Peyer's patch (tissue), 4 donors: ENCODE measurements at regions not wholly inside any gene's neighbourhood (a gene's known extent, or its start where the extent isn't known, plus 50 kb on each side); places are given as distances from the start of the nearest gene placed in this dataset.

Source experiments
- CTCF ChIP-seq, 6 experiments: fragments of 450-650 bp in 4 of 6; fragments of 200-600 bp in 2 of 6; sonication (generic) in 1 of 6; IDR thresholded peaks; one replicate each; pipeline ENCODE4 v1.5.1; 2017 to 2019; ENCODE audit warnings: antibody characterized with exemption in 6 of 6, mild to moderate bottlenecking in 3 of 6, moderate library complexity in 1 of 6
- POLR2A ChIP-seq, 2 donors: fragments of 450-650 bp; IDR thresholded peaks; one replicate each; pipeline ENCODE4 v1.5.1; 2017; ENCODE audit warnings: antibody characterized with exemption in 2 of 2, mild to moderate bottlenecking in 2 of 2, moderate library complexity in 2 of 2

GRCh38 chr4:31807036-31807435 is 1086.9 kb downstream of the PCDH7 start:
- TF ChIP-seq CTCF (IDR thresholded peaks at IDR 0.05) (no peak), POLR2A (IDR thresholded peaks at IDR 0.05) (no peak)
